ENCODE measurements at regions not wholly inside any gene's neighbourhood (a gene's known extent, or its start where the extent isn't known, plus 50 kb on each side); places are given as distances from the start of the nearest gene placed in this dataset.

DNA sequence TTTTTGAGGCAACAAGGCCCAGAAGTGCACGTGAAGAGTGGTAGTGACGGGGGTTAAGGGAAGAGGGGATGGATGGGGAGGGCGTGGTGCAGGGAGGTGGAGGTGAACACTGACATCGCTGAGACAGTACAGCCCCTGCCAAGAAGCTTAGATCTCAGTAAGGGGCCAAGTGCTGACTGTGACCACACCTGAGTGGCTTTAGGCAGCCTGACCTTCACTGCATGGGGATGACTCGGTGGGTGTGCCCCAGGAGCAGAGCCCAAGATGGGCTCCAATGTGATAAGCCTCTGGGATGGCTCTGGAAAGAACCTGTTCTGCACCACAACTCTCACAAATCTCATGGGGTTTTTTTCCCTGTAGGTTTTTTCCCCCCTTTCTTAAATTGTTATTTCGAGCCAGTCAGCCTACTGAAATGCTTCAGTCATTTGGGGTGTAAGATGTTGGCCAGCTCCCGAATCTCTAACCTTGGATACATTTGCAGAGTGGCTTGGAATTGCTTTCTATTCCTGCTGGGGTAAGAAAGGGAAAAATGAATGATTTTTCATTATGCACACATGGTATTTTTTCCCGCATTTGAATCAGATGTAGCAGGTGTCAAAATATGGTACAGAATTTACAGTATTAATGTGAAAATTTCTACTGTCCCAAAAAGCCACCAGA lies 165.0 kb downstream of the TM9SF2 start:
- TF ChIP-seq, protein P1, sequence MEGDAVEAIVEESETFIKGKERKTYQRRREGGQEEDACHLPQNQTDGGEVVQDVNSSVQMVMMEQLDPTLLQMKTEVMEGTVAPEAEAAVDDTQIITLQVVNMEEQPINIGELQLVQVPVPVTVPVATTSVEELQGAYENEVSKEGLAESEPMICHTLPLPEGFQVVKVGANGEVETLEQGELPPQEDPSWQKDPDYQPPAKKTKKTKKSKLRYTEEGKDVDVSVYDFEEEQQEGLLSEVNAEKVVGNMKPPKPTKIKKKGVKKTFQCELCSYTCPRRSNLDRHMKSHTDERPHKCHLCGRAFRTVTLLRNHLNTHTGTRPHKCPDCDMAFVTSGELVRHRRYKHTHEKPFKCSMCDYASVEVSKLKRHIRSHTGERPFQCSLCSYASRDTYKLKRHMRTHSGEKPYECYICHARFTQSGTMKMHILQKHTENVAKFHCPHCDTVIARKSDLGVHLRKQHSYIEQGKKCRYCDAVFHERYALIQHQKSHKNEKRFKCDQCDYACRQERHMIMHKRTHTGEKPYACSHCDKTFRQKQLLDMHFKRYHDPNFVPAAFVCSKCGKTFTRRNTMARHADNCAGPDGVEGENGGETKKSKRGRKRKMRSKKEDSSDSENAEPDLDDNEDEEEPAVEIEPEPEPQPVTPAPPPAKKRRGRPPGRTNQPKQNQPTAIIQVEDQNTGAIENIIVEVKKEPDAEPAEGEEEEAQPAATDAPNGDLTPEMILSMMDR (IDR thresholded peaks at IDR 0.05; ENCODE audit: low read depth, low read length), result no peak
- no peak overlapping the region for H3K4me3 ChIP-seq (replicated peaks in 1 of 2; ENCODE audit: low read depth in 2 of 2, low read length in 2 of 2)
- no peak for DNase-seq (ENCODE audit: low read depth in 2 of 2)

DNA sequence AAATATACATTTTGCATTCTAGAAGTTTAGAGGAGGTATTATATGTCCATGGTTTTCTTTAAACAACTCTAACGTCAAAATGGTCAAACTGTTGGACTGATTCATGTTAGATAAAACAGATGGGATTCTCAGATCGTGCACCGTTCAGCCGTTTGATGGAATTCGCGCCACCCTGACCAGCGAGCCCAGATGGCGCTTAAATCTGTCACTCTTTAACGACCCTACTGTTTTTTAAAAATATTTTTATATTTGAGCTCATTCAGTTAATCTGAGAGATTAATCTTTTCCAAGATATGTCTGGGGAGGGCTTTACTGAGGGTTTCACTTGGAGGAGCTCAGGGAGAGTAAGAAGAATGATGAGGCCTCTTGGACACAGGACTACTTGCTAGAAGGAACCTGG lies 164.4 kb downstream of the TM9SF2 start:
- H3K4me3 ChIP-seq (replicated peaks in 1 of 2; ENCODE audit: low read depth in 2 of 2, low read length in 2 of 2), result no peak overlapping the region
- TF ChIP-seq, protein P1 (IDR thresholded peaks at IDR 0.05; ENCODE audit: low read depth, low read length), result no peak
- DNase-seq (ENCODE audit: low read depth in 2 of 2), result no peak

DNA sequence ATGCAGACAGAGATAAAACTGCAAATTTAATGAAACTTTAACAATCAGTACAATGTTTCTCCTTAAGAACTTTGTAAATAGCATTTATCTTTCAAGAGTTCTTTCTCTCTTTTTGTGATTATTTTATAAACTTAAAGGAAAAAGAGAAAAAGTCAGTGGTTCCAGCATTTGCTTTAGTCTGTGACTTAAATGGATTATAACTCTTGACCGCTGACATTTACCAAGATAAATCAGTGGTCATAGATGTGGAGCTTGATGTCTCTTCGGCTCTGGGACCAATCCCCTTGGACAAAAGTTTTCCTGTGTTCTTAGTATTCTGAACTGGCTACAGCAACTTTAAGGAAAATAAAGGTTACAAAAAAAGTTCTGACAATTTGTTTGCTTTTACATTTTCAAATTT lies 162.6 kb downstream of the TM9SF2 start:
- TF ChIP-seq, protein P1 (IDR thresholded peaks at IDR 0.05; ENCODE audit: low read depth, low read length), result no peak
- no peak overlapping the region for H3K4me3 ChIP-seq (replicated peaks in 1 of 2; ENCODE audit: low read depth in 2 of 2, low read length in 2 of 2)
- no peak for DNase-seq (ENCODE audit: low read depth in 2 of 2)

DNA sequence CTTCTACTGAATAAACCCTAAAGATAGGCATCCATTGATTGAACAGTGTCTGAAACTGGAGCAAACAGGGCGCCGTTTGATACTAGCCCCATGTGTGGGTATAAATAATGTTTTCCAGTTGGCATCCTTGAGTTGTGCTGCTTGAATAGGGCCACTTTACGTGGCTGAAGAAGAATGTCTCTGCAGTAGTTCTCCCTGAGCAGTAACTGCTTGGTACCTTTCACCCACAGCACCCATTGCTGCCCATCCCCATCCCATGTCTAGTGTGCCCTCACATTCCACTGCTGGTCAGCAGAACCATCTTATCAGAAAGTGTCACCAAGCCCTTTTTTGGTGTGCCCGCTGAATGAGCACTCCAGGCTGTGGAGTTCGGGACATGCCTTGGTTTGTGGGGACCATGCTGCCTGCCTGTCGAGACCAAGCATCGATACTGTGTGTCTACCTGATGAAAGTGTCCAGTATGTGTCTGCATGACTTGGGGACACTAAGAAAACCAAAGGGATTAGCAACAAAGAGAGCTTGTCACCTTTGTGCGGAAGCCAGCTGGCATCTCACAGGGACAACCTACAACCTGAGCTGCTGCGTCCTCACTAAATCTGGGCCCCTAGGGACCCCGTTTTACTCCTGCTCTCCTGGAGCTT lies 162.0 kb downstream of the TM9SF2 start:
- TF ChIP-seq, protein P1 (IDR thresholded peaks at IDR 0.05; ENCODE audit: low read depth, low read length), result no peak
- no peak for DNase-seq (ENCODE audit: low read depth in 2 of 2)
- no peak overlapping the region for H3K4me3 ChIP-seq (replicated peaks in 1 of 2; ENCODE audit: low read depth in 2 of 2, low read length in 2 of 2)

DNA sequence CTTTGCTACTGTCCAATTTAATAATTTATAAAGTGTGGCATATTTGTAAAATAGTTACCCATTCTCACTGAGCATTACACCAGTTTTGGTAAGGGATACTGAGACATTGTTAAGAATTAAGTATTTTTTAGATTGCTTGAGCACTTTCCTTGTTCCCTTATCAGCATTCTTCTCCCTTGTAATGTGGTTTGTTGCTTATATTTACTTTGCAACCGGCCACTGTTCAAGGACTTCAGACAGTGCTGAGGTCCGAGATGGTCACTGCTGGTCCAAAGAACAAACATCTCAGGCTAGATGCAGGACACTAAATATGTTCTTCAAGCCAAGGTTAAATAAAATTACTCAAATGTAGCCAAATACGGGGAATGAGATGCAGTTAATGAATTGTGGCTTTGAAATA lies 161.4 kb downstream of the TM9SF2 start:
- H3K4me3 ChIP-seq (replicated peaks in 1 of 2; ENCODE audit: low read depth in 2 of 2, low read length in 2 of 2), result no peak overlapping the region
- TF ChIP-seq, protein P1 (IDR thresholded peaks at IDR 0.05; ENCODE audit: low read depth, low read length), result no peak
- DNase-seq (ENCODE audit: low read depth in 2 of 2), result no peak

DNA sequence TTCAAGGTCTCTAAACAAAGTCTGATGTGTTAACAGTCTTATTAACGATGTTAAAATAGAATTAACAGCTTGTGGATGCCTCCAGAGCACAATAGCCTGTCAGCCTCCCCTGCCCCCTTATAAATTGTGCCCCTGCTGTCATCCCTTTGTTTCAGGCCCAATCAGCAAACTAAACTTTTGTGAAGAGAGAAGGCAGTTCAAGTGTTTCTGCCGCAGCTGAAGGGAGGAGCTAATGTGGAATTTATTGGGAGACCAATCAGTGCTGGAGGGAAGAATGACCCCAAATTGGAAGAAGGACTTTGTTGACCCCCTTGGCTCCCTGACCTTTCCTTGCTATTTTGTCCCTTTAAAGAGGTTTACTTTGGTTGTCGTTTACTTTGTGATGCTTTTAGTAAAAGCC lies 160.5 kb downstream of the TM9SF2 start:
- DNase-seq (ENCODE audit: low read depth in 2 of 2), result no peak
- no peak overlapping the region for H3K4me3 ChIP-seq (replicated peaks in 1 of 2; ENCODE audit: low read depth in 2 of 2, low read length in 2 of 2)
- TF ChIP-seq, protein P1 (IDR thresholded peaks at IDR 0.05; ENCODE audit: low read depth, low read length), result no peak

Measured in cardiac fibroblast (primary cell).